Neural cell (in vitro differentiated cells): ENCODE measurements at regions not wholly inside any gene's neighbourhood (a gene's known extent, or its start where the extent isn't known, plus 50 kb on each side); places are given as distances from the start of the nearest gene placed in this dataset.

ENCODE experiments used
- small RNA-seq, 3 experiments: library from RNA; depleted of rRNA; stranded (forward); fragments of <200 nt; gene quantifications; one replicate each; pipeline ENCODE3, GENCODE V24; 2012

Small RNA genes in the stretch of these regions (small RNA-seq; reads per million reads assigned to genes)
- gene RF00568, result 0 to 0.03 (median 0) reads per million in 3 experiments
- gene RNU6-1018P, result 0 reads per million in 3 experiments
